HCT116 (cell line): ENCODE measurements at regions not wholly inside any gene's neighbourhood (a gene's known extent, or its start where the extent isn't known, plus 50 kb on each side); places are given as distances from the start of the nearest gene placed in this dataset.

Source experiments
- ATAC-seq: fragments of 200-7000 bp; cut with Tn5 transposase; 2 replicates; pipeline ENCODE4 v1.9.1; 2020; ENCODE audit warnings: mild to moderate bottlenecking, moderate library complexity
- BruUV-seq: library from RNA; stranded (reverse); fragments of 400-500 nt; replicated peaks from 2 replicates; lab custom pipeline; 2021; lab: Mats Ljungman, UMichigan
- CTCF ChIA-PET: fragments of 300-600 bp; sonication (Branson Sonifier 250); formaldehyde crosslinking; loops from one replicate; lab custom pipeline; 2021; ENCODE audit warnings: antibody characterized with exemption; lab: Charles Lee
- POLR2A ChIA-PET: fragments of 300-600, 350-600 bp; sonication (Branson Sonifier 250); formaldehyde crosslinking; loops from one replicate; lab custom pipeline; 2021; ENCODE audit warnings: antibody characterized with exemption; lab: Charles Lee
- RAD21 ChIA-PET, 2 experiments: fragments of 300-600 bp; sonication (Branson Sonifier 250); formaldehyde crosslinking; loops; one replicate each; lab custom pipeline; 2023; ENCODE audit warnings: low total read pairs in 2 of 2; ENCODE audit not compliant: uncharacterized antibody in 2 of 2, unreplicated experiment in 2 of 2, low non-redundant PET in 1 of 2; lab: Charles Lee
- DNase-seq: peaks from one replicate; pipeline ENCODE4 v3.0.0-alpha.2; 2010; ENCODE audit warnings: low read depth, low spot score
- H2AFZ ChIP-seq: fragments of 200-600 bp; shearing (Covaris generic), sonication (generic); 2 replicates; pipeline ENCODE4 v1.6.1; 2017; ENCODE audit warnings: low read depth, mixed run types, mixed read lengths, antibody characterized with exemption, low read length; ENCODE audit not compliant: poor library complexity, severe bottlenecking
- H3K27ac ChIP-seq: 2 replicates; pipeline ENCODE4 v1.5.1; 2012; ENCODE audit warnings: low read depth, low read length
- H3K27me3 ChIP-seq: fragments of 200-600 bp; sonication (generic); 2 replicates; pipeline ENCODE4 v1.6.1; 2016; ENCODE audit warnings: mixed run types, low read length, mixed read lengths; ENCODE audit not compliant: insufficient read depth
- H3K36me3 ChIP-seq, 2 experiments: fragments of 200-500 bp in 1 of 2; fragments of 200-600 bp in 1 of 2; sonication (Bioruptor generic) in 1 of 2; sonication (generic) in 1 of 2; 2 replicates each; pipeline versions ENCODE4 v1.5.1 to v1.6.1; 2014 to 2016; ENCODE audit warnings: low read length in 2 of 2, inconsistent platforms in 1 of 2, mixed read lengths in 1 of 2, mixed run types in 1 of 2; ENCODE audit not compliant: insufficient read depth in 2 of 2, control insufficient read depth in 1 of 2
- H3K4me1 ChIP-seq, 2 experiments: fragments of 200-600 bp in 1 of 2; sonication (generic) in 1 of 2; 2 replicates each; pipeline versions ENCODE4 v1.5.1 to v1.6.1; 2012 to 2017; ENCODE audit warnings: low read length in 2 of 2, inconsistent platforms in 1 of 2, mild to moderate bottlenecking in 1 of 2, mixed read lengths in 1 of 2, mixed run types in 1 of 2, moderate library complexity in 1 of 2; ENCODE audit not compliant: insufficient read depth in 2 of 2, control insufficient read depth in 1 of 2
- H3K4me2 ChIP-seq: fragments of 200-600 bp; sonication (generic); 2 replicates; pipeline ENCODE4 v1.6.1; 2017; ENCODE audit warnings: mixed run types, low read length, mixed read lengths
- H3K4me3 ChIP-seq, 2 experiments: fragments of 200-600 bp in 1 of 2; sonication (generic) in 1 of 2; replicated peaks in 1 of 2; 2 replicates each; pipeline ENCODE4 v1.5.1; 2011 to 2016; ENCODE audit warnings: low read length in 2 of 2, control low read depth in 1 of 2, low read depth in 1 of 2, mild to moderate bottlenecking in 1 of 2, mixed read lengths in 1 of 2, mixed run types in 1 of 2
- H3K79me2 ChIP-seq: fragments of 200-600 bp; sonication (generic); 2 replicates; pipeline ENCODE4 v1.6.1; 2017; ENCODE audit warnings: mild to moderate bottlenecking, mixed run types, low read length, moderate library complexity, mixed read lengths; ENCODE audit not compliant: insufficient read depth
- H3K9ac ChIP-seq: fragments of 200-600 bp; sonication (generic); 2 replicates; pipeline ENCODE4 v1.6.1; 2016; ENCODE audit warnings: low read length, mixed read lengths
- H3K9me2 ChIP-seq: fragments of 200-600 bp; sonication (generic), shearing (Covaris generic); 2 replicates; pipeline ENCODE4 v1.6.1; 2017; ENCODE audit warnings: mixed run types, mild to moderate bottlenecking, moderate library complexity; ENCODE audit not compliant: insufficient read depth
- H3K9me3 ChIP-seq, 2 experiments: fragments of 200-500 bp in 1 of 2; fragments of 200-600 bp in 1 of 2; sonication (Bioruptor generic) in 1 of 2; sonication (generic) in 1 of 2; 2 replicates each; pipeline ENCODE4 v1.6.1; 2014 to 2017; ENCODE audit warnings: low read length in 2 of 2, mixed read lengths in 2 of 2, inconsistent platforms in 1 of 2, low read depth in 1 of 2, mild to moderate bottlenecking in 1 of 2, mixed run types in 1 of 2, moderate library complexity in 1 of 2; ENCODE audit not compliant: control insufficient read depth in 1 of 2, insufficient read depth in 1 of 2
- H4K20me1 ChIP-seq: fragments of 200-600 bp; sonication (generic), shearing (Covaris generic); 2 replicates; pipeline ENCODE4 v1.6.1; 2017; ENCODE audit warnings: mixed run types, mild to moderate bottlenecking, moderate library complexity; ENCODE audit not compliant: insufficient read depth
- CBX3 ChIP-seq: IDR thresholded peaks from 2 replicates; pipeline ENCODE4 v1.6.1; 2012; ENCODE audit warnings: low read depth
- CEBPB ChIP-seq: IDR thresholded peaks from 2 replicates; pipeline ENCODE4 v1.6.1; 2012; ENCODE audit warnings: low read depth
- EGR1 ChIP-seq: IDR thresholded peaks from 2 replicates; pipeline ENCODE4 v1.6.1; 2012; ENCODE audit warnings: low read depth
- ELF1 ChIP-seq: IDR thresholded peaks from 2 replicates; pipeline ENCODE4 v1.6.1; 2012; ENCODE audit warnings: low read depth, borderline replicate concordance
- EZH2 ChIP-seq: fragments of 200-600 bp; sonication (generic); IDR thresholded peaks from 2 replicates; pipeline ENCODE4 v1.6.1; 2017; ENCODE audit warnings: antibody characterized with exemption, mixed run types
- EZH2phosphoT487 ChIP-seq: fragments of 200-600 bp; IDR thresholded peaks from 2 replicates; pipeline ENCODE4 v1.6.1; 2018; ENCODE audit warnings: antibody characterized with exemption, borderline replicate concordance
- FOSL1 ChIP-seq: IDR thresholded peaks from 2 replicates; pipeline ENCODE4 v1.6.1; 2012; ENCODE audit warnings: low read depth
- JUND ChIP-seq: IDR thresholded peaks from 2 replicates; pipeline ENCODE4 v1.6.1; 2012
- POLR2A ChIP-seq: IDR thresholded peaks from 2 replicates; pipeline ENCODE4 v1.7.0; 2011; ENCODE audit warnings: borderline replicate concordance; ENCODE audit not compliant: insufficient read depth, insufficient read length; ENCODE audit errors: extremely low read depth
- POLR2AphosphoS5 ChIP-seq: IDR thresholded peaks from 2 replicates; pipeline ENCODE4 v1.6.1; 2011; ENCODE audit warnings: mild to moderate bottlenecking, low read depth, low read length, moderate library complexity
- RAD21 ChIP-seq: IDR thresholded peaks from 2 replicates; pipeline ENCODE4 v1.6.1; 2012; ENCODE audit warnings: low read depth, mild to moderate bottlenecking
- SIN3A ChIP-seq: IDR thresholded peaks from 2 replicates; pipeline ENCODE4 v1.6.1; 2012; ENCODE audit warnings: low read depth
- SP1 ChIP-seq: IDR thresholded peaks from 2 replicates; pipeline ENCODE4 v1.6.1; 2012; ENCODE audit warnings: low read depth
- YY1 ChIP-seq: IDR thresholded peaks from 2 replicates; pipeline ENCODE4 v1.6.1; 2011; ENCODE audit warnings: low read length, low read depth, moderate library complexity, mild to moderate bottlenecking; ENCODE audit not compliant: insufficient replicate concordance; ENCODE audit errors: extremely low read depth
- ZFX ChIP-seq: fragments of 450-650 bp; IDR thresholded peaks from 2 replicates; pipeline ENCODE4 v1.6.1; 2017
- ZNF274 ChIP-seq: fragments of 200-500 bp; sonication (Bioruptor generic); IDR thresholded peaks from 2 replicates; pipeline ENCODE4 v1.6.1; 2014; ENCODE audit warnings: mild to moderate bottlenecking, low read depth, low read length, inconsistent platforms
- intact Hi-C: fragments of 100-400 bp; cut with micrococcal nuclease; formaldehyde crosslinking; loops from 2 replicates; pipeline ENCODE4 v1.10.0; 2022
- TF ChIP-seq, protein P1 (sequence below): IDR thresholded peaks from 2 replicates; pipeline ENCODE4 v1.6.1; 2012; ENCODE audit warnings: low read depth
- TF ChIP-seq, protein P2 (sequence below): IDR thresholded peaks from 2 replicates; pipeline ENCODE4 v1.6.1; 2012
- TF ChIP-seq, protein P3 (sequence below), 3 experiments: fragments of 200-600 bp in 1 of 3; sonication (generic) in 1 of 3; IDR thresholded peaks in 2 of 3; conservative IDR thresholded peaks in 1 of 3; 2 replicates each; pipeline ENCODE4 v1.5.1; 2012 to 2017; ENCODE audit warnings: low read depth in 2 of 3, low read length in 2 of 3, antibody characterized with exemption in 1 of 3, borderline replicate concordance in 1 of 3, control low read depth in 1 of 3, mild to moderate bottlenecking in 1 of 3, mixed read lengths in 1 of 3, mixed run types in 1 of 3, moderate library complexity in 1 of 3; ENCODE audit not compliant: insufficient read depth in 1 of 3

DNA sequence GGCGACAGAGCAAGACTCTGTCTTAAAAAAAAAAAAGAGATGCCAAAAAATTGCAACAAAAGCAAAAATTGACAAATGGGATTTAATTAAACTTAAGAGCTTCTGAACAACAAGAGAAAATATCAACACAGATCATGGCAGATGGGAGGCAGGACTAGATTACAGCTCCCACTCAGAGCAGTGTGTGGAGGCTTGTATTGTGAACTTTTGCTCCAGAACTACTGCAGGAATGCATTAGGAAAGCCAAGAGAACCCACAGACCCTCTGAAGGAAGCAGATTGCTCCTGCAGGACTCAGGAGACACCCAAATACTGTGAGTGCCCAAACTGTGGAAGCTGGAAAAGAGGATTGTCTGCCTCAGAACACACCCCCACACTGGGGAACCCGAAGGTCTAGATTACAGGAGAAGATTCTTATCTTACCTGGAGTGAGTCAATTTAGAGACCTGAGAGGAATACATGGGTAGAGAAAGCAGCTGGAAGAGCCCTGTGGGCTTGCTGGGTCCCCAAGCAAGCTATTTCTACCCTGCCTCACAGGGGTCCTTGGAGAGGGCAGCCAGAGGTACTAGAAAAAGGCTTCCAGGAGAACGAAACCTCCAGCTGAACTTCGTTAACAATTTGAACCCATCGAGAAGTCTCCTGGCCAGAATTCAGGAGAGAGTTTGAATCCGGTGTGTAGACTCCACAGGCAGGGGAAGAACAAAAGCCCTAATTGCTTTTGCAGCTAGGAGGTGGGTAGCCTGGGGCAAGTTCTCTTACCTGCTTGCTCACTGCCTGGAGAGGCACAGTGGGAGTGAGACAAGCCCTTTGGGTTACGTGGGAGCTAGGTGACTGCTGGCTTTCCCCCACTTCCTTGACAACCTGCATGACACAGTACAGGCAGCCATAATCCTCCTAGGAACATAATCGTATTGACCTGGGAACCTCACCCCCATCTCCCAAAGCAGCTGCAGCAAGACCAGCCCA is 593.4 kb upstream of the RGMB start:
- no peak overlapping the region for H3K27ac ChIP-seq
- H3K27me3 ChIP-seq, result no peaks in the 10 kb centered on the region
- BruUV-seq, result no TSS peak
- DNase-seq, result no peak
- no peaks in the 10 kb centered on the region for H3K79me2 ChIP-seq
- no peaks in the 10 kb centered on the region for H3K9me3 ChIP-seq
- H3K4me1 ChIP-seq, result no peaks in the 10 kb centered on the region
- TF ChIP-seq ZFX (no peak), EZH2phosphoT487 (no peak), CBX3 (no peak), POLR2AphosphoS5 (no peak), ZNF274 (no peak), SP1 (no peak), EGR1 (no peak), EZH2 (no peak), YY1 (no peak), FOSL1 (no peak), RAD21 (no peak), POLR2A (no peak), JUND (no peak), CEBPB (no peak), SIN3A (no peak), ELF1 (no peak)
- TF ChIP-seq, protein P1, sequence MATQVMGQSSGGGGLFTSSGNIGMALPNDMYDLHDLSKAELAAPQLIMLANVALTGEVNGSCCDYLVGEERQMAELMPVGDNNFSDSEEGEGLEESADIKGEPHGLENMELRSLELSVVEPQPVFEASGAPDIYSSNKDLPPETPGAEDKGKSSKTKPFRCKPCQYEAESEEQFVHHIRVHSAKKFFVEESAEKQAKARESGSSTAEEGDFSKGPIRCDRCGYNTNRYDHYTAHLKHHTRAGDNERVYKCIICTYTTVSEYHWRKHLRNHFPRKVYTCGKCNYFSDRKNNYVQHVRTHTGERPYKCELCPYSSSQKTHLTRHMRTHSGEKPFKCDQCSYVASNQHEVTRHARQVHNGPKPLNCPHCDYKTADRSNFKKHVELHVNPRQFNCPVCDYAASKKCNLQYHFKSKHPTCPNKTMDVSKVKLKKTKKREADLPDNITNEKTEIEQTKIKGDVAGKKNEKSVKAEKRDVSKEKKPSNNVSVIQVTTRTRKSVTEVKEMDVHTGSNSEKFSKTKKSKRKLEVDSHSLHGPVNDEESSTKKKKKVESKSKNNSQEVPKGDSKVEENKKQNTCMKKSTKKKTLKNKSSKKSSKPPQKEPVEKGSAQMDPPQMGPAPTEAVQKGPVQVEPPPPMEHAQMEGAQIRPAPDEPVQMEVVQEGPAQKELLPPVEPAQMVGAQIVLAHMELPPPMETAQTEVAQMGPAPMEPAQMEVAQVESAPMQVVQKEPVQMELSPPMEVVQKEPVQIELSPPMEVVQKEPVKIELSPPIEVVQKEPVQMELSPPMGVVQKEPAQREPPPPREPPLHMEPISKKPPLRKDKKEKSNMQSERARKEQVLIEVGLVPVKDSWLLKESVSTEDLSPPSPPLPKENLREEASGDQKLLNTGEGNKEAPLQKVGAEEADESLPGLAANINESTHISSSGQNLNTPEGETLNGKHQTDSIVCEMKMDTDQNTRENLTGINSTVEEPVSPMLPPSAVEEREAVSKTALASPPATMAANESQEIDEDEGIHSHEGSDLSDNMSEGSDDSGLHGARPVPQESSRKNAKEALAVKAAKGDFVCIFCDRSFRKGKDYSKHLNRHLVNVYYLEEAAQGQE, result no peak
- TF ChIP-seq, protein P2, sequence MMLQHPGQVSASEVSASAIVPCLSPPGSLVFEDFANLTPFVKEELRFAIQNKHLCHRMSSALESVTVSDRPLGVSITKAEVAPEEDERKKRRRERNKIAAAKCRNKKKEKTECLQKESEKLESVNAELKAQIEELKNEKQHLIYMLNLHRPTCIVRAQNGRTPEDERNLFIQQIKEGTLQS, result no peak
- TF ChIP-seq, protein P3, sequence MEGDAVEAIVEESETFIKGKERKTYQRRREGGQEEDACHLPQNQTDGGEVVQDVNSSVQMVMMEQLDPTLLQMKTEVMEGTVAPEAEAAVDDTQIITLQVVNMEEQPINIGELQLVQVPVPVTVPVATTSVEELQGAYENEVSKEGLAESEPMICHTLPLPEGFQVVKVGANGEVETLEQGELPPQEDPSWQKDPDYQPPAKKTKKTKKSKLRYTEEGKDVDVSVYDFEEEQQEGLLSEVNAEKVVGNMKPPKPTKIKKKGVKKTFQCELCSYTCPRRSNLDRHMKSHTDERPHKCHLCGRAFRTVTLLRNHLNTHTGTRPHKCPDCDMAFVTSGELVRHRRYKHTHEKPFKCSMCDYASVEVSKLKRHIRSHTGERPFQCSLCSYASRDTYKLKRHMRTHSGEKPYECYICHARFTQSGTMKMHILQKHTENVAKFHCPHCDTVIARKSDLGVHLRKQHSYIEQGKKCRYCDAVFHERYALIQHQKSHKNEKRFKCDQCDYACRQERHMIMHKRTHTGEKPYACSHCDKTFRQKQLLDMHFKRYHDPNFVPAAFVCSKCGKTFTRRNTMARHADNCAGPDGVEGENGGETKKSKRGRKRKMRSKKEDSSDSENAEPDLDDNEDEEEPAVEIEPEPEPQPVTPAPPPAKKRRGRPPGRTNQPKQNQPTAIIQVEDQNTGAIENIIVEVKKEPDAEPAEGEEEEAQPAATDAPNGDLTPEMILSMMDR (IDR thresholded peaks at IDR 0.05 in 2 of 3, conservative IDR thresholded peaks at IDR 0.05 in 1 of 3; ENCODE audit: borderline replicate concordance in 1 of 3, insufficient read depth in 1 of 3, low read depth in 2 of 3, low read length in 2 of 3), result no peak
- TF ChIP-seq, all 23 proteins: peak for 0
- ChIA-PET POLR2A (no interaction called here), CTCF (no interaction called here), RAD21 (no interaction called here)
- Histone ChIP-seq H3K4me3 (no peak overlapping the region), H3K9me2 (no peaks in the 10 kb centered on the region), H3K4me2 (no peak overlapping the region), H3K9ac (no peak overlapping the region), H2AFZ (no peak overlapping the region), H4K20me1 (no peaks in the 10 kb centered on the region; the same call in 1 of the 2 replicates), H3K36me3 (no peaks in the 10 kb centered on the region)
- no peak for ATAC-seq
- intact Hi-C loops, result no loop called here
